GM19043 (cell line): ENCODE measurements at regions not wholly inside any gene's neighbourhood (a gene's known extent, or its start where the extent isn't known, plus 50 kb on each side); places are given as distances from the start of the nearest gene placed in this dataset.
"Not testable (repeated sequence)": the region's sequence is repeated elsewhere in the genome, so short reads cannot be mapped to it uniquely, and the experiment has no call there.

ENCODE experiments used
- ATAC-seq: cut with Tn5 transposase; IDR thresholded peaks from one replicate; pipeline ENCODE4 v1.9.1; 2021; ENCODE audit warnings: low read depth; ENCODE audit not compliant: unreplicated experiment

GRCh38 chr7:153957677-153958076 is 94.5 kb upstream of the DPP6 start:
- not testable (repeated sequence) for ATAC-seq

GRCh38 chr7:153958381-153958780 is 93.8 kb upstream of the DPP6 start:
- not testable (repeated sequence) for ATAC-seq

- not testable (repeated sequence) for ATAC-seq
These were observed 93.4 kb upstream of the DPP6 start for GRCh38 chr7:153958789-153959188.

GRCh38 chr7:153964481-153965112 is 87.6 kb upstream of the DPP6 start:
- ATAC-seq = not testable (repeated sequence)

- not testable (repeated sequence) for ATAC-seq
These were observed 83.2 kb upstream of the DPP6 start for GRCh38 chr7:153969016-153969415.

GRCh38 chr7:153974603-153975002 is 77.6 kb upstream of the DPP6 start:
- ATAC-seq = not testable (repeated sequence)

GRCh38 chr7:153976745-153977144 is 75.5 kb upstream of the DPP6 start:
- not testable (repeated sequence) for ATAC-seq

GRCh38 chr7:153983186-153983585 is 69.0 kb upstream of the DPP6 start:
- ATAC-seq = not testable (repeated sequence)

- ATAC-seq = not testable (repeated sequence)
These were observed 63.1 kb upstream of the DPP6 start for GRCh38 chr7:153989066-153989627.

- not testable (repeated sequence) for ATAC-seq
These were observed 62.3 kb upstream of the DPP6 start for GRCh38 chr7:153989742-153990425.

GRCh38 chr7:153991471-153991870 is 60.7 kb upstream of the DPP6 start:
- ATAC-seq = not testable (repeated sequence)

GRCh38 chr7:153993402-153993801 is 58.8 kb upstream of the DPP6 start:
- ATAC-seq = not testable (repeated sequence)

- not testable (repeated sequence) for ATAC-seq
These were observed 53.3 kb upstream of the DPP6 start for GRCh38 chr7:153998896-153999295.
